CD4-positive, alpha-beta T cell (primary cell): ENCODE measurements at regions not wholly inside any gene's neighbourhood (a gene's known extent, or its start where the extent isn't known, plus 50 kb on each side); places are given as distances from the start of the nearest gene placed in this dataset.

Experiments
- ATAC-seq: fragments of 200-7000 bp; cut with Tn5 transposase; one replicate; pipeline ENCODE4 v1.10.0; 2022; ENCODE audit warnings: mild to moderate bottlenecking; ENCODE audit not compliant: poor library complexity
- CTCF ChIA-PET: fragments of 350-600 bp; sonication (Branson Sonifier 250); formaldehyde crosslinking; loops from one replicate; lab custom pipeline; 2021; ENCODE audit warnings: antibody characterized with exemption, inconsistent platforms; lab: Charles Lee
- POLR2A ChIA-PET: fragments of 350-600 bp; sonication (Branson Sonifier 250); formaldehyde crosslinking; loops from one replicate; lab custom pipeline; 2021; ENCODE audit warnings: antibody characterized with exemption, inconsistent platforms; lab: Charles Lee
- DNase-seq, 14 experiments: peaks; one replicate each; pipeline ENCODE4 v3.0.0-alpha.2; 2013 to 2020; ENCODE audit warnings: mixed read lengths in 2 of 14
- H3K27ac ChIP-seq, 2 donors: one replicate each; pipeline versions ENCODE4 v1.5.1 to v1.7.0; 2013; ENCODE audit warnings: low read length in 2 of 2, low read depth in 1 of 2, mild to moderate bottlenecking in 1 of 2
- H3K27me3 ChIP-seq, 2 experiments: 1 replicate in 1 of 2; 2 replicates in 1 of 2; pipeline versions ENCODE4 v1.6.1 to v1.7.0; 2013; ENCODE audit warnings: low read length in 2 of 2, control low read depth in 1 of 2, mild to moderate bottlenecking in 1 of 2, moderate library complexity in 1 of 2; ENCODE audit not compliant: insufficient read depth in 2 of 2, control insufficient read depth in 1 of 2
- H3K36me3 ChIP-seq: one replicate; pipeline ENCODE4 v1.6.1; 2013; ENCODE audit warnings: low read length, control low read depth; ENCODE audit not compliant: insufficient read depth
- H3K4me1 ChIP-seq: one replicate; pipeline ENCODE4 v1.6.1; 2013; ENCODE audit warnings: low read length, control low read depth; ENCODE audit not compliant: insufficient read depth
- H3K4me3 ChIP-seq: one replicate; pipeline ENCODE4 v1.5.1; 2013; ENCODE audit warnings: mild to moderate bottlenecking, low read length, moderate library complexity
- H3K9me3 ChIP-seq, 2 experiments: 1 replicate in 1 of 2; 2 replicates in 1 of 2; pipeline versions ENCODE4 v1.6.1 to v1.7.0; 2013; ENCODE audit warnings: low read length in 2 of 2, mild to moderate bottlenecking in 2 of 2, control low read depth in 1 of 2, moderate library complexity in 1 of 2; ENCODE audit not compliant: control insufficient read depth in 1 of 2, insufficient read depth in 1 of 2
- H3K27ac Mint-ChIP-seq: one replicate; pipeline ENCODE4 v1.8.0; 2020; ENCODE audit warnings: mixed read lengths
- H3K27me3 Mint-ChIP-seq: one replicate; pipeline ENCODE4 v1.8.0; 2021; ENCODE audit warnings: mixed read lengths
- H3K36me3 Mint-ChIP-seq: one replicate; pipeline ENCODE4 v1.8.0; 2021; ENCODE audit warnings: low read depth, mixed read lengths
- H3K4me1 Mint-ChIP-seq: one replicate; pipeline ENCODE4 v1.8.0; 2021; ENCODE audit warnings: low read depth, mixed read lengths
- H3K4me3 Mint-ChIP-seq: one replicate; pipeline ENCODE4 v1.8.0; 2020; ENCODE audit warnings: mild to moderate bottlenecking, mixed read lengths
- H3K9me3 Mint-ChIP-seq: one replicate; pipeline ENCODE4 v1.8.0; 2020; ENCODE audit warnings: mixed read lengths
- intact Hi-C, 2 experiments: fragments of 100-400 bp; cut with DNase I in 1 of 2; cut with micrococcal nuclease in 1 of 2; formaldehyde crosslinking; loops; one replicate each; pipeline versions ENCODE4 v1.15.1 to v1.9.0; 2023 to 2025; cut with DNase I, micrococcal nuclease
- TF ChIP-seq, protein P1 (sequence below): fragments of 200-600 bp; IDR thresholded peaks from one replicate; pipeline ENCODE4 v1.8.0; 2022; ENCODE audit warnings: antibody characterized with exemption, mild to moderate bottlenecking

DNA sequence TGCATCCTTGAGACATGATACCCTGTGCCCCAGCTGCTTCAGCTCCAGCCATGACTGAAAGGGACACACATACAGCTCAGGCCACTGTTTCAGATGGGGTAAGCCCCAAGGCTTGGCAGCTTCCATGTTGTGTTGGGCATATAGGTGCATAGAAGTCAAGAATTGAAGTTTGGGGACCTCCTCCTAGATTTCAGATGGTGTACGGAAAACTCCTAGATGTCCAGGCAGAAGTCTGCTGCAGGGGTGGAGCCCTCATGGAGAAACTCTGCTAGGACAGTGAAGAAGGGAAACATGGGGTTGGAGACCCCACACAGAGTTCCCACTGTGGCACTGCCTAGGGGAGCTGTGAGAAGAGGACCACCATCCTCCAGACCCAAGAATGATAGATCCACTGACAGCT lies 1379.0 kb upstream of the MAP3K7 start:
- ChIA-PET CTCF (no interaction called here), POLR2A (no interaction called here)
- no peaks in the 10 kb centered on the region for H3K36me3 Mint-ChIP-seq
- DNase-seq: no peak
- no peak for ATAC-seq
- H3K4me1 Mint-ChIP-seq: no peaks in the 10 kb centered on the region
- H3K4me3 Mint-ChIP-seq: no peak overlapping the region
- Histone ChIP-seq H3K4me3 (no peak overlapping the region), H3K9me3 (peaks cover 3 to 17% of the 10 kb centered on the region in 2 experiments), H3K4me1 (no peaks in the 10 kb centered on the region), H3K27ac (no peak overlapping the region), H3K36me3 (no peaks in the 10 kb centered on the region), H3K27me3 (no peaks in the 10 kb centered on the region)
- no peak overlapping the region for H3K27ac Mint-ChIP-seq
- H3K27me3 Mint-ChIP-seq: no peaks in the 10 kb centered on the region
- peaks cover 19% of the 10 kb centered on the region for H3K9me3 Mint-ChIP-seq
- intact Hi-C loops: no loop called here
- TF ChIP-seq, protein P1, sequence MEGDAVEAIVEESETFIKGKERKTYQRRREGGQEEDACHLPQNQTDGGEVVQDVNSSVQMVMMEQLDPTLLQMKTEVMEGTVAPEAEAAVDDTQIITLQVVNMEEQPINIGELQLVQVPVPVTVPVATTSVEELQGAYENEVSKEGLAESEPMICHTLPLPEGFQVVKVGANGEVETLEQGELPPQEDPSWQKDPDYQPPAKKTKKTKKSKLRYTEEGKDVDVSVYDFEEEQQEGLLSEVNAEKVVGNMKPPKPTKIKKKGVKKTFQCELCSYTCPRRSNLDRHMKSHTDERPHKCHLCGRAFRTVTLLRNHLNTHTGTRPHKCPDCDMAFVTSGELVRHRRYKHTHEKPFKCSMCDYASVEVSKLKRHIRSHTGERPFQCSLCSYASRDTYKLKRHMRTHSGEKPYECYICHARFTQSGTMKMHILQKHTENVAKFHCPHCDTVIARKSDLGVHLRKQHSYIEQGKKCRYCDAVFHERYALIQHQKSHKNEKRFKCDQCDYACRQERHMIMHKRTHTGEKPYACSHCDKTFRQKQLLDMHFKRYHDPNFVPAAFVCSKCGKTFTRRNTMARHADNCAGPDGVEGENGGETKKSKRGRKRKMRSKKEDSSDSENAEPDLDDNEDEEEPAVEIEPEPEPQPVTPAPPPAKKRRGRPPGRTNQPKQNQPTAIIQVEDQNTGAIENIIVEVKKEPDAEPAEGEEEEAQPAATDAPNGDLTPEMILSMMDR: no peak

DNA sequence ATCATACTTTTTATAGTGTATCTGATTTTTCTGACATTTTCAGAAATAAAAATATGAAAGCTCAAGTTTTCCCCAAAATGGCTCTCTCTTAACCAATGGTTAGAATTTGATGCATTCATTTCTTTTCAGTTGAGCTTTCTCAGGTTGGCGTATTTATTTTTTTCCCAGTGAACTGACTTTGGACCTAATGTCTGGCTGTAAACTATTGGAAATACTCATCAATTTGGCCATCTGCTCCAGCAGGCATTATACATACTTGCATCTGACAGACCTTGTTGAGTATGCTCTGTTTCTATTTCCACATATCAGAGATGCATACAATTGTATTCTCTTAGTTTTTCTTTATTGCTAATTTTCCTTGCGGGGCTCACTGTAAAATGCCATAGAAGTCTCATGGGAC lies 1374.8 kb upstream of the MAP3K7 start:
- Histone ChIP-seq H3K27me3 (no peaks in the 10 kb centered on the region), H3K27ac (no peak overlapping the region), H3K4me1 (no peaks in the 10 kb centered on the region), H3K4me3 (no peak overlapping the region), H3K9me3 (peaks cover 3 to 17% of the 10 kb centered on the region in 2 experiments), H3K36me3 (no peaks in the 10 kb centered on the region)
- Mint-ChIP-seq H3K27me3 (no peaks in the 10 kb centered on the region), H3K27ac (no peak overlapping the region), H3K4me1 (no peaks in the 10 kb centered on the region), H3K4me3 (no peak overlapping the region), H3K9me3 (peaks cover 17% of the 10 kb centered on the region), H3K36me3 (no peaks in the 10 kb centered on the region)
- ATAC-seq (no peak), DNase-seq (no peak)
- POLR2A ChIA-PET: no interaction called here
- intact Hi-C loops: no loop called here
- CTCF ChIA-PET: no interaction called here
- TF ChIP-seq, protein P1: no peak

DNA sequence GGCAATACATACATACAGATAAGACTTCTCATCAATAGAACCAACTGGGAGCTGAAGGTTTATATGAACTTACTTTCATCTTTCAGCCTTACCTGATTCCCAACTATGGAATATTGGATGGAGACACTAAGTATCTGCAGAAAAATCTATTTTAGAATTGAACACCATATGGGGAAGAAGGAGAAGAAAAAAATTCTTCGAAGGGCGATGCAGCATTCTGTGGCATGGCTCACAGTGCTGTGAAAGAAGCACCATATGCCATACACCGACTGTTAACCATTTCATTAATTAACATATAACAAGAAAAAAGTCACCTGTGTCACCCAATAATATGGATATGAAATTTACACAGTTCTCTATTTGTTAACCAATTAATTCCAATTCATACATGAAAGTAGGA lies 1374.4 kb upstream of the MAP3K7 start:
- no peaks in the 10 kb centered on the region for H3K27me3 Mint-ChIP-seq
- peaks cover 3 to 13% of the 10 kb centered on the region in 2 experiments for H3K9me3 ChIP-seq
- ChIA-PET POLR2A (no interaction called here), CTCF (no interaction called here)
- H3K4me3 Mint-ChIP-seq: no peak overlapping the region
- H3K27ac Mint-ChIP-seq: no peak overlapping the region
- DNase-seq: no peak
- intact Hi-C loops: no loop called here
- H3K27ac ChIP-seq: no peak overlapping the region
- TF ChIP-seq, protein P1: no peak
- no peak for ATAC-seq
- no peaks in the 10 kb centered on the region for H3K36me3 ChIP-seq
- H3K4me1 ChIP-seq: no peaks in the 10 kb centered on the region
- H3K36me3 Mint-ChIP-seq: no peaks in the 10 kb centered on the region
- H3K4me3 ChIP-seq: no peak overlapping the region
- no peaks in the 10 kb centered on the region for H3K27me3 ChIP-seq
- peaks cover 17% of the 10 kb centered on the region for H3K9me3 Mint-ChIP-seq
- no peaks in the 10 kb centered on the region for H3K4me1 Mint-ChIP-seq
